Liver (tissue), 8 donors: ENCODE measurements at regions not wholly inside any gene's neighbourhood (a gene's known extent, or its start where the extent isn't known, plus 50 kb on each side); places are given as distances from the start of the nearest gene placed in this dataset.

Experiments used
- DNase-seq: peaks from one replicate; pipeline ENCODE4 v3.0.0-alpha.2; 2017; ENCODE audit warnings: low spot score
- H3K27ac ChIP-seq, 2 donors: one replicate each; pipeline ENCODE4 v1.7.0; 2013; ENCODE audit warnings: inconsistent platforms in 2 of 2, low read length in 2 of 2, control low read depth in 1 of 2, low read depth in 1 of 2, mild to moderate bottlenecking in 1 of 2
- H3K27me3 ChIP-seq, 4 donors: one replicate each; pipeline versions ENCODE4 v1.6.1 to v1.7.0; 2013; ENCODE audit warnings: low read length in 3 of 4, inconsistent platforms in 1 of 4, mild to moderate bottlenecking in 1 of 4, moderate library complexity in 1 of 4; ENCODE audit not compliant: control insufficient read depth in 4 of 4, insufficient read depth in 4 of 4
- H3K36me3 ChIP-seq, 4 donors: one replicate each; pipeline versions ENCODE4 v1.6.1 to v1.7.0; 2013; ENCODE audit warnings: low read length in 3 of 4, mild to moderate bottlenecking in 3 of 4, low read depth in 1 of 4, moderate library complexity in 1 of 4; ENCODE audit not compliant: control insufficient read depth in 4 of 4, insufficient read depth in 3 of 4
- H3K4me1 ChIP-seq, 4 donors: one replicate each; pipeline versions ENCODE4 v1.6.1 to v1.7.0; 2013; ENCODE audit warnings: low read length in 3 of 4, mild to moderate bottlenecking in 3 of 4, moderate library complexity in 1 of 4; ENCODE audit not compliant: control insufficient read depth in 4 of 4, insufficient read depth in 4 of 4
- H3K4me3 ChIP-seq, 3 donors: one replicate each; pipeline versions ENCODE4 v1.6.1 to v1.7.0; 2013; ENCODE audit warnings: low read length in 3 of 3, control low read depth in 1 of 3, low read depth in 1 of 3, mild to moderate bottlenecking in 1 of 3
- H3K9ac ChIP-seq, 2 donors: one replicate each; pipeline ENCODE4 v1.7.0; 2013; ENCODE audit warnings: low read length in 2 of 2, mild to moderate bottlenecking in 2 of 2, moderate library complexity in 2 of 2, control low read depth in 1 of 2, low read depth in 1 of 2
- H3K9me3 ChIP-seq, 4 donors: one replicate each; pipeline versions ENCODE4 v1.6.1 to v1.7.0; 2013; ENCODE audit warnings: low read length in 3 of 4; ENCODE audit not compliant: control insufficient read depth in 4 of 4
- ATF3 ChIP-seq: IDR thresholded peaks from 2 replicates; pipeline ENCODE4 v1.6.1; 2016; ENCODE audit warnings: antibody characterized with exemption
- FOXA1 ChIP-seq: IDR thresholded peaks from 2 replicates; pipeline ENCODE4 v1.6.1; 2016; ENCODE audit warnings: antibody characterized with exemption
- FOXA2 ChIP-seq: IDR thresholded peaks from 2 replicates; pipeline ENCODE4 v1.6.1; 2016; ENCODE audit warnings: antibody characterized with exemption
- HNF4G ChIP-seq: IDR thresholded peaks from 2 replicates; pipeline ENCODE4 v1.6.1; 2016; ENCODE audit warnings: antibody characterized with exemption
- NR2F2 ChIP-seq: IDR thresholded peaks from 2 replicates; pipeline ENCODE4 v1.6.1; 2016; ENCODE audit warnings: antibody characterized with exemption
- RXRA ChIP-seq, 2 donors: IDR thresholded peaks; 2 replicates each; pipeline ENCODE4 v1.6.1; 2017 to 2018; ENCODE audit warnings: antibody characterized with exemption in 2 of 2, mild to moderate bottlenecking in 1 of 2
- TAF1 ChIP-seq: conservative IDR thresholded peaks from 2 replicates; pipeline ENCODE4 v1.6.1; 2016; ENCODE audit warnings: antibody characterized with exemption, mild to moderate bottlenecking
- YY1 ChIP-seq: IDR thresholded peaks from 2 replicates; pipeline ENCODE4 v1.6.1; 2016; ENCODE audit warnings: antibody characterized with exemption, mild to moderate bottlenecking
- ZBTB33 ChIP-seq: IDR thresholded peaks from 2 replicates; pipeline ENCODE4 v1.6.1; 2016; ENCODE audit warnings: antibody characterized with exemption
- WGBS: extraction: QIAGEN DNeasy Blood & Tissue Kit; methylation state at CpG from one replicate; pipeline ENCODE4 v1.1.7; 2013; 5-methylcytosine and 5-hydroxymethylcytosine counted together
- TF ChIP-seq, protein P1 (sequence below): fragments of 150-350 bp; IDR thresholded peaks from 2 replicates; pipeline ENCODE4 v1.5.1; 2017; ENCODE audit warnings: improper control_type of control experiment, low read depth, low read length; ENCODE audit not compliant: missing input control
- TF ChIP-seq, protein P2 (sequence below): IDR thresholded peaks from 2 replicates; pipeline ENCODE4 v1.6.1; 2016; ENCODE audit warnings: antibody characterized with exemption, mild to moderate bottlenecking
- donor health status: healthy.
- donor health status: healthy.
- donor health status: healthy.
- donor health status: healthy.
- donor health status: healthy.

GRCh38 chr3:34131091-34131490 is 332.7 kb downstream of the PDCD6IP start:
- DNase-seq, result no peak
- no peaks in the 10 kb centered on the region for H3K4me1 ChIP-seq
- TF ChIP-seq ATF3 (no peak), NR2F2 (no peak), RXRA (IDR thresholded peaks at IDR 0.05) (no peak), YY1 (no peak), ZBTB33 (no peak), TAF1 (no peak)
- TF ChIP-seq, protein P1, sequence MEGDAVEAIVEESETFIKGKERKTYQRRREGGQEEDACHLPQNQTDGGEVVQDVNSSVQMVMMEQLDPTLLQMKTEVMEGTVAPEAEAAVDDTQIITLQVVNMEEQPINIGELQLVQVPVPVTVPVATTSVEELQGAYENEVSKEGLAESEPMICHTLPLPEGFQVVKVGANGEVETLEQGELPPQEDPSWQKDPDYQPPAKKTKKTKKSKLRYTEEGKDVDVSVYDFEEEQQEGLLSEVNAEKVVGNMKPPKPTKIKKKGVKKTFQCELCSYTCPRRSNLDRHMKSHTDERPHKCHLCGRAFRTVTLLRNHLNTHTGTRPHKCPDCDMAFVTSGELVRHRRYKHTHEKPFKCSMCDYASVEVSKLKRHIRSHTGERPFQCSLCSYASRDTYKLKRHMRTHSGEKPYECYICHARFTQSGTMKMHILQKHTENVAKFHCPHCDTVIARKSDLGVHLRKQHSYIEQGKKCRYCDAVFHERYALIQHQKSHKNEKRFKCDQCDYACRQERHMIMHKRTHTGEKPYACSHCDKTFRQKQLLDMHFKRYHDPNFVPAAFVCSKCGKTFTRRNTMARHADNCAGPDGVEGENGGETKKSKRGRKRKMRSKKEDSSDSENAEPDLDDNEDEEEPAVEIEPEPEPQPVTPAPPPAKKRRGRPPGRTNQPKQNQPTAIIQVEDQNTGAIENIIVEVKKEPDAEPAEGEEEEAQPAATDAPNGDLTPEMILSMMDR, result no peak

DNA sequence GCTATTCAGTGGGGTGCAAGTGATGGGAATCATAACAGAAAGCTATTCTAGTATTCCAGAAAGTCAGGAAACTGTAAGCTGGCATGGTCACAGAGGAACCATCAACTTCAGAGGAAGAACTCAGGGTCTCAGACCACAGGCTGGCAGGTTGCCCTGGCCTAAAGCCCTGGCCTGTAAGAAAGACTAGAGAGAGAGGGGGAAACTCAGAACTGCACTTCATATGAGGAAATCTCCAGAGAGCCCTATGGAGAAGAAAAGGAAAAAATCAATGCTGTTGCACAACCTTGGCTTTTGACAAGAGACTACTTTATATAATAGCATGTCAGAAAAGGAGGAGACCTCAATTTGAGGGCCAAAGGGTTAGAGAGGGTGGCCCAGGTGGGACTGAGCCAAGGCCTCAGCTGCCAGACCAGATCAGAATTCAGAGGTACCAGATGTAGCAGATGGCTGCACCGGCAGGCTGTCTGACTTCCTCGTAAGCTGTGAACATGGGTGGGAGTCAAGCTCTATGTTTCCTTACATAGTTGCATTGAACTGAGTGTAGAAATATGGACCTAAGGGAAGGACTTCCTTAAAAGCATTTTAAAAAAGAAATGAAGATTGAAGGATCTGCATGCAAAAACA is 333.8 kb downstream of the PDCD6IP start:
- H3K36me3 ChIP-seq, result no peaks in the 10 kb centered on the region
- WGBS, result 62% methylated on average over 2 of the region's 2 CpGs
- no peak overlapping the region for H3K27ac ChIP-seq
- no peaks in the 10 kb centered on the region for H3K4me1 ChIP-seq
- peaks cover 0 to 2% (median 0%) of the 10 kb centered on the region in 4 donors for H3K9me3 ChIP-seq
- DNase-seq, result no peak
- TF ChIP-seq, protein P2, sequence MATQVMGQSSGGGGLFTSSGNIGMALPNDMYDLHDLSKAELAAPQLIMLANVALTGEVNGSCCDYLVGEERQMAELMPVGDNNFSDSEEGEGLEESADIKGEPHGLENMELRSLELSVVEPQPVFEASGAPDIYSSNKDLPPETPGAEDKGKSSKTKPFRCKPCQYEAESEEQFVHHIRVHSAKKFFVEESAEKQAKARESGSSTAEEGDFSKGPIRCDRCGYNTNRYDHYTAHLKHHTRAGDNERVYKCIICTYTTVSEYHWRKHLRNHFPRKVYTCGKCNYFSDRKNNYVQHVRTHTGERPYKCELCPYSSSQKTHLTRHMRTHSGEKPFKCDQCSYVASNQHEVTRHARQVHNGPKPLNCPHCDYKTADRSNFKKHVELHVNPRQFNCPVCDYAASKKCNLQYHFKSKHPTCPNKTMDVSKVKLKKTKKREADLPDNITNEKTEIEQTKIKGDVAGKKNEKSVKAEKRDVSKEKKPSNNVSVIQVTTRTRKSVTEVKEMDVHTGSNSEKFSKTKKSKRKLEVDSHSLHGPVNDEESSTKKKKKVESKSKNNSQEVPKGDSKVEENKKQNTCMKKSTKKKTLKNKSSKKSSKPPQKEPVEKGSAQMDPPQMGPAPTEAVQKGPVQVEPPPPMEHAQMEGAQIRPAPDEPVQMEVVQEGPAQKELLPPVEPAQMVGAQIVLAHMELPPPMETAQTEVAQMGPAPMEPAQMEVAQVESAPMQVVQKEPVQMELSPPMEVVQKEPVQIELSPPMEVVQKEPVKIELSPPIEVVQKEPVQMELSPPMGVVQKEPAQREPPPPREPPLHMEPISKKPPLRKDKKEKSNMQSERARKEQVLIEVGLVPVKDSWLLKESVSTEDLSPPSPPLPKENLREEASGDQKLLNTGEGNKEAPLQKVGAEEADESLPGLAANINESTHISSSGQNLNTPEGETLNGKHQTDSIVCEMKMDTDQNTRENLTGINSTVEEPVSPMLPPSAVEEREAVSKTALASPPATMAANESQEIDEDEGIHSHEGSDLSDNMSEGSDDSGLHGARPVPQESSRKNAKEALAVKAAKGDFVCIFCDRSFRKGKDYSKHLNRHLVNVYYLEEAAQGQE, result no peak
- TF ChIP-seq ATF3 (no peak), NR2F2 (no peak), YY1 (no peak), HNF4G (no peak), FOXA1 (no peak), FOXA2 (no peak)
- no peak overlapping the region for H3K4me3 ChIP-seq
- no peaks in the 10 kb centered on the region for H3K27me3 ChIP-seq
- H3K9ac ChIP-seq, result no peak overlapping the region

More at GRCh38 chr3:34131091-34131490, 332.7 kb downstream of the PDCD6IP start:
- no peak overlapping the region for H3K9ac ChIP-seq
- H3K27me3 ChIP-seq, result no peaks in the 10 kb centered on the region
- no peak overlapping the region for H3K27ac ChIP-seq
- no peak overlapping the region for H3K4me3 ChIP-seq
- no peaks in the 10 kb centered on the region for H3K36me3 ChIP-seq
- H3K9me3 ChIP-seq, result peaks cover 0 to 2% (median 0%) of the 10 kb centered on the region in 4 donors
